HCT116 (cell line): ENCODE measurements at regions not wholly inside any gene's neighbourhood (a gene's known extent, or its start where the extent isn't known, plus 50 kb on each side); places are given as distances from the start of the nearest gene placed in this dataset.

Experiments used
- ATAC-seq: fragments of 200-7000 bp; cut with Tn5 transposase; 2 replicates; pipeline ENCODE4 v1.9.1; 2020; ENCODE audit warnings: mild to moderate bottlenecking, moderate library complexity
- BruUV-seq: library from RNA; stranded (reverse); fragments of 400-500 nt; replicated peaks from 2 replicates; lab custom pipeline; 2021; lab: Mats Ljungman, UMichigan
- CTCF ChIA-PET: fragments of 300-600 bp; sonication (Branson Sonifier 250); formaldehyde crosslinking; loops from one replicate; lab custom pipeline; 2021; ENCODE audit warnings: antibody characterized with exemption; lab: Charles Lee
- POLR2A ChIA-PET: fragments of 300-600, 350-600 bp; sonication (Branson Sonifier 250); formaldehyde crosslinking; loops from one replicate; lab custom pipeline; 2021; ENCODE audit warnings: antibody characterized with exemption; lab: Charles Lee
- RAD21 ChIA-PET, 2 experiments: fragments of 300-600 bp; sonication (Branson Sonifier 250); formaldehyde crosslinking; loops; one replicate each; lab custom pipeline; 2023; ENCODE audit warnings: low total read pairs in 2 of 2; ENCODE audit not compliant: uncharacterized antibody in 2 of 2, unreplicated experiment in 2 of 2, low non-redundant PET in 1 of 2; lab: Charles Lee
- DNase-seq: peaks from one replicate; pipeline ENCODE4 v3.0.0-alpha.2; 2010; ENCODE audit warnings: low read depth, low spot score
- H2AFZ ChIP-seq: fragments of 200-600 bp; shearing (Covaris generic), sonication (generic); 2 replicates; pipeline ENCODE4 v1.6.1; 2017; ENCODE audit warnings: low read depth, mixed run types, mixed read lengths, antibody characterized with exemption, low read length; ENCODE audit not compliant: poor library complexity, severe bottlenecking
- H3K27ac ChIP-seq: 2 replicates; pipeline ENCODE4 v1.5.1; 2012; ENCODE audit warnings: low read depth, low read length
- H3K27me3 ChIP-seq: fragments of 200-600 bp; sonication (generic); 2 replicates; pipeline ENCODE4 v1.6.1; 2016; ENCODE audit warnings: mixed run types, low read length, mixed read lengths; ENCODE audit not compliant: insufficient read depth
- H3K36me3 ChIP-seq, 2 experiments: fragments of 200-500 bp in 1 of 2; fragments of 200-600 bp in 1 of 2; sonication (Bioruptor generic) in 1 of 2; sonication (generic) in 1 of 2; 2 replicates each; pipeline versions ENCODE4 v1.5.1 to v1.6.1; 2014 to 2016; ENCODE audit warnings: low read length in 2 of 2, inconsistent platforms in 1 of 2, mixed read lengths in 1 of 2, mixed run types in 1 of 2; ENCODE audit not compliant: insufficient read depth in 2 of 2, control insufficient read depth in 1 of 2
- H3K4me1 ChIP-seq, 2 experiments: fragments of 200-600 bp in 1 of 2; sonication (generic) in 1 of 2; 2 replicates each; pipeline versions ENCODE4 v1.5.1 to v1.6.1; 2012 to 2017; ENCODE audit warnings: low read length in 2 of 2, inconsistent platforms in 1 of 2, mild to moderate bottlenecking in 1 of 2, mixed read lengths in 1 of 2, mixed run types in 1 of 2, moderate library complexity in 1 of 2; ENCODE audit not compliant: insufficient read depth in 2 of 2, control insufficient read depth in 1 of 2
- H3K4me2 ChIP-seq: fragments of 200-600 bp; sonication (generic); 2 replicates; pipeline ENCODE4 v1.6.1; 2017; ENCODE audit warnings: mixed run types, low read length, mixed read lengths
- H3K4me3 ChIP-seq, 2 experiments: fragments of 200-600 bp in 1 of 2; sonication (generic) in 1 of 2; replicated peaks in 1 of 2; 2 replicates each; pipeline ENCODE4 v1.5.1; 2011 to 2016; ENCODE audit warnings: low read length in 2 of 2, control low read depth in 1 of 2, low read depth in 1 of 2, mild to moderate bottlenecking in 1 of 2, mixed read lengths in 1 of 2, mixed run types in 1 of 2
- H3K79me2 ChIP-seq: fragments of 200-600 bp; sonication (generic); 2 replicates; pipeline ENCODE4 v1.6.1; 2017; ENCODE audit warnings: mild to moderate bottlenecking, mixed run types, low read length, moderate library complexity, mixed read lengths; ENCODE audit not compliant: insufficient read depth
- H3K9ac ChIP-seq: fragments of 200-600 bp; sonication (generic); 2 replicates; pipeline ENCODE4 v1.6.1; 2016; ENCODE audit warnings: low read length, mixed read lengths
- H3K9me2 ChIP-seq: fragments of 200-600 bp; sonication (generic), shearing (Covaris generic); 2 replicates; pipeline ENCODE4 v1.6.1; 2017; ENCODE audit warnings: mixed run types, mild to moderate bottlenecking, moderate library complexity; ENCODE audit not compliant: insufficient read depth
- H3K9me3 ChIP-seq, 2 experiments: fragments of 200-500 bp in 1 of 2; fragments of 200-600 bp in 1 of 2; sonication (Bioruptor generic) in 1 of 2; sonication (generic) in 1 of 2; 2 replicates each; pipeline ENCODE4 v1.6.1; 2014 to 2017; ENCODE audit warnings: low read length in 2 of 2, mixed read lengths in 2 of 2, inconsistent platforms in 1 of 2, low read depth in 1 of 2, mild to moderate bottlenecking in 1 of 2, mixed run types in 1 of 2, moderate library complexity in 1 of 2; ENCODE audit not compliant: control insufficient read depth in 1 of 2, insufficient read depth in 1 of 2
- H4K20me1 ChIP-seq: fragments of 200-600 bp; sonication (generic), shearing (Covaris generic); 2 replicates; pipeline ENCODE4 v1.6.1; 2017; ENCODE audit warnings: mixed run types, mild to moderate bottlenecking, moderate library complexity; ENCODE audit not compliant: insufficient read depth
- CBX3 ChIP-seq: IDR thresholded peaks from 2 replicates; pipeline ENCODE4 v1.6.1; 2012; ENCODE audit warnings: low read depth
- CEBPB ChIP-seq: IDR thresholded peaks from 2 replicates; pipeline ENCODE4 v1.6.1; 2012; ENCODE audit warnings: low read depth
- EZH2 ChIP-seq: fragments of 200-600 bp; sonication (generic); IDR thresholded peaks from 2 replicates; pipeline ENCODE4 v1.6.1; 2017; ENCODE audit warnings: antibody characterized with exemption, mixed run types
- EZH2phosphoT487 ChIP-seq: fragments of 200-600 bp; IDR thresholded peaks from 2 replicates; pipeline ENCODE4 v1.6.1; 2018; ENCODE audit warnings: antibody characterized with exemption, borderline replicate concordance
- FOSL1 ChIP-seq: IDR thresholded peaks from 2 replicates; pipeline ENCODE4 v1.6.1; 2012; ENCODE audit warnings: low read depth
- JUND ChIP-seq: IDR thresholded peaks from 2 replicates; pipeline ENCODE4 v1.6.1; 2012
- MAX ChIP-seq: IDR thresholded peaks from 2 replicates; pipeline ENCODE4 v1.6.1; 2012
- POLR2A ChIP-seq: IDR thresholded peaks from 2 replicates; pipeline ENCODE4 v1.7.0; 2011; ENCODE audit warnings: borderline replicate concordance; ENCODE audit not compliant: insufficient read depth, insufficient read length; ENCODE audit errors: extremely low read depth
- SP1 ChIP-seq: IDR thresholded peaks from 2 replicates; pipeline ENCODE4 v1.6.1; 2012; ENCODE audit warnings: low read depth
- TCF7L2 ChIP-seq: IDR thresholded peaks from 2 replicates; pipeline ENCODE4 v1.7.0; 2011; ENCODE audit warnings: borderline replicate concordance, inconsistent platforms; ENCODE audit not compliant: insufficient read depth, insufficient read length; ENCODE audit errors: extremely low read depth
- ZBTB33 ChIP-seq: IDR thresholded peaks from 2 replicates; pipeline ENCODE4 v1.6.1; 2011; ENCODE audit warnings: mild to moderate bottlenecking, low read length, moderate library complexity; ENCODE audit not compliant: insufficient replicate concordance; ENCODE audit errors: extremely low read depth
- ZFX ChIP-seq: fragments of 450-650 bp; IDR thresholded peaks from 2 replicates; pipeline ENCODE4 v1.6.1; 2017
- intact Hi-C: fragments of 100-400 bp; cut with micrococcal nuclease; formaldehyde crosslinking; loops from 2 replicates; pipeline ENCODE4 v1.10.0; 2022
- TF ChIP-seq, protein P1 (sequence below): IDR thresholded peaks from 2 replicates; pipeline ENCODE4 v1.6.1; 2012; ENCODE audit warnings: low read depth

DNA sequence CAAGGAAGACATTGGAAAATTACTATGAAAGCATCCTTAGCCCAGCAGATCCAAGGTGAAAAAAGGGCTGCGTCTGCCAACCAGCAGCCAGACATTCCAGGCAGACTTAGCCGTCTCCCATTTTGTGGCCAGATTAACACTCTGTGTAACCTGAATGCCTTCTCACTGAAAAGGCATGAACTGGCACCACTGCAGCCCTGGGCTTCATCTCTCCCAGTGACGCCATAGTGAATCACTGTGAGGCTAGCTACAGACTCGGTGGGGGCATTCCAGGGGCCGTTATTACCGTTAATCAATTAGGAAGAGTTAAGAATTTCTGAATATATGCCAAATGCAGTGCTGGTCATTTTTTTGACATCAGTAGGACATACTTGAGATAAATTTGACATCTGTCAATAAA, 627.4 kb downstream of the LMO4 start:
- CTCF ChIA-PET, result no interaction called here
- peak; percentile 77 for ATAC-seq

More for the DNA sequence above, 627.4 kb downstream of the LMO4 start:
- no peaks in the 10 kb centered on the region for H3K9me3 ChIP-seq
- no peak overlapping the region for H3K4me3 ChIP-seq
- H3K36me3 ChIP-seq, result no peaks in the 10 kb centered on the region
- RAD21 ChIA-PET, result no interaction called here
- no peaks in the 10 kb centered on the region for H3K9me2 ChIP-seq
- peaks cover 0 to 9% of the 10 kb centered on the region in 2 experiments; a peak in 2 of 4 replicates for H3K4me1 ChIP-seq
- DNase-seq, result peak; percentile 32
- H3K27me3 ChIP-seq, result no peaks in the 10 kb centered on the region
- no peak overlapping the region for H3K9ac ChIP-seq
- POLR2A ChIA-PET, result no interaction called here
- TF ChIP-seq EZH2phosphoT487, result no peak
- peak; percentile 58 for TF ChIP-seq FOSL1
- 0 out of 2 replicates have a peak, but pooled peaks have one; percentile 26 for TF ChIP-seq JUND
- no peak for TF ChIP-seq ZBTB33
- no peak for TF ChIP-seq CBX3
- TF ChIP-seq, protein P1, sequence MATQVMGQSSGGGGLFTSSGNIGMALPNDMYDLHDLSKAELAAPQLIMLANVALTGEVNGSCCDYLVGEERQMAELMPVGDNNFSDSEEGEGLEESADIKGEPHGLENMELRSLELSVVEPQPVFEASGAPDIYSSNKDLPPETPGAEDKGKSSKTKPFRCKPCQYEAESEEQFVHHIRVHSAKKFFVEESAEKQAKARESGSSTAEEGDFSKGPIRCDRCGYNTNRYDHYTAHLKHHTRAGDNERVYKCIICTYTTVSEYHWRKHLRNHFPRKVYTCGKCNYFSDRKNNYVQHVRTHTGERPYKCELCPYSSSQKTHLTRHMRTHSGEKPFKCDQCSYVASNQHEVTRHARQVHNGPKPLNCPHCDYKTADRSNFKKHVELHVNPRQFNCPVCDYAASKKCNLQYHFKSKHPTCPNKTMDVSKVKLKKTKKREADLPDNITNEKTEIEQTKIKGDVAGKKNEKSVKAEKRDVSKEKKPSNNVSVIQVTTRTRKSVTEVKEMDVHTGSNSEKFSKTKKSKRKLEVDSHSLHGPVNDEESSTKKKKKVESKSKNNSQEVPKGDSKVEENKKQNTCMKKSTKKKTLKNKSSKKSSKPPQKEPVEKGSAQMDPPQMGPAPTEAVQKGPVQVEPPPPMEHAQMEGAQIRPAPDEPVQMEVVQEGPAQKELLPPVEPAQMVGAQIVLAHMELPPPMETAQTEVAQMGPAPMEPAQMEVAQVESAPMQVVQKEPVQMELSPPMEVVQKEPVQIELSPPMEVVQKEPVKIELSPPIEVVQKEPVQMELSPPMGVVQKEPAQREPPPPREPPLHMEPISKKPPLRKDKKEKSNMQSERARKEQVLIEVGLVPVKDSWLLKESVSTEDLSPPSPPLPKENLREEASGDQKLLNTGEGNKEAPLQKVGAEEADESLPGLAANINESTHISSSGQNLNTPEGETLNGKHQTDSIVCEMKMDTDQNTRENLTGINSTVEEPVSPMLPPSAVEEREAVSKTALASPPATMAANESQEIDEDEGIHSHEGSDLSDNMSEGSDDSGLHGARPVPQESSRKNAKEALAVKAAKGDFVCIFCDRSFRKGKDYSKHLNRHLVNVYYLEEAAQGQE, result no peak
- TF ChIP-seq CEBPB, result no peak
- TF ChIP-seq TCF7L2, result no peak
- no peak for TF ChIP-seq EZH2
- TF ChIP-seq SP1, result peak; percentile 32; the same call in 1 of the 2 replicates
- no peak for TF ChIP-seq MAX
- TF ChIP-seq ZFX, result no peak
- TF ChIP-seq POLR2A, result no peak
- H4K20me1 ChIP-seq, result no peaks in the 10 kb centered on the region
- BruUV-seq, result no TSS peak
- peak overlapping the region; percentile 84 for H2AFZ ChIP-seq
- intact Hi-C loops, result loop anchor here (10.0 kb wide), 2 partner anchors 161 to 281 kb away; no protein-coding TSS in a partner anchor
- peak overlapping the region; percentile 38 for H3K4me2 ChIP-seq
- H3K27ac ChIP-seq, result no peak overlapping the region
- H3K79me2 ChIP-seq, result no peaks in the 10 kb centered on the region
